Prostate gland (tissue), 2 donors: ENCODE measurements at regions not wholly inside any gene's neighbourhood (a gene's known extent, or its start where the extent isn't known, plus 50 kb on each side); places are given as distances from the start of the nearest gene placed in this dataset.

ENCODE experiments used
- DNase-seq: peaks from one replicate; pipeline ENCODE4 v3.0.0-alpha.2; 2019; ENCODE audit warnings: low spot score
- H3K27ac ChIP-seq, 2 donors: fragments of 200-600 bp; sonication (generic); 2 replicates each; pipeline ENCODE4 v1.5.1; 2017 to 2019
- H3K27me3 ChIP-seq: fragments of 200-600 bp; sonication (generic); replicated peaks from 2 replicates; pipeline ENCODE4 v1.5.1; 2019; ENCODE audit not compliant: insufficient read depth
- H3K36me3 ChIP-seq, 2 donors: fragments of 200-600 bp; sonication (generic); 1 replicate in 1 of 2; 2 replicates in 1 of 2; pipeline versions ENCODE4 v1.5.1 to v1.8.1; 2017 to 2019
- H3K4me1 ChIP-seq: fragments of 200-600 bp; sonication (generic); replicated peaks from 2 replicates; pipeline ENCODE4 v1.5.1; 2019
- H3K4me3 ChIP-seq, 2 donors: fragments of 200-600 bp; sonication (generic); 2 replicates each; pipeline ENCODE4 v1.5.1; 2017 to 2019
- H3K9me3 ChIP-seq: fragments of 200-600 bp; sonication (generic); 2 replicates; pipeline ENCODE4 v1.5.1; 2017
- CTCF ChIP-seq, 4 experiments: fragments of 200-600 bp in 2 of 4; fragments of 450-650 bp in 2 of 4; sonication (generic) in 2 of 4; IDR thresholded peaks; 1 replicate in 3 of 4; 2 replicates in 1 of 4; pipeline ENCODE4 v1.5.1; 2016 to 2019; ENCODE audit warnings: antibody characterized with exemption in 4 of 4, mild to moderate bottlenecking in 2 of 4, moderate library complexity in 2 of 4
- POLR2A ChIP-seq: fragments of 450-650 bp; IDR thresholded peaks from one replicate; pipeline ENCODE4 v1.6.1; 2016; ENCODE audit warnings: antibody characterized with exemption, mild to moderate bottlenecking
- POLR2AphosphoS5 ChIP-seq: sonication (generic); formaldehyde crosslinking; IDR thresholded peaks from one replicate; pipeline ENCODE4 v1.6.1; 2017; ENCODE audit warnings: antibody characterized with exemption
- whole genome bisulfite sequencing: methylation state at CpG from one replicate; pipeline ENCODE4 v1.1.5; 2018; 5-methylcytosine and 5-hydroxymethylcytosine counted together
- intact Hi-C: fragments of 100-400 bp; cut with DNase I; formaldehyde crosslinking; loops from one replicate; pipeline ENCODE4 v1.14.2; 2022

GRCh38 chr18:11380968-11381367 lies 228.4 kb upstream of the SLC35G4 start:
- H3K36me3 ChIP-seq, result no peaks in the 10 kb centered on the region
- 75% methylated on average over 3 of the region's 3 CpGs for WGBS
- no peak for DNase-seq
- no peak overlapping the region for H3K27ac ChIP-seq
- no peaks in the 10 kb centered on the region for H3K4me1 ChIP-seq
- intact Hi-C loops, result no loop called here
- no peak overlapping the region for H3K4me3 ChIP-seq
- no peaks in the 10 kb centered on the region for H3K27me3 ChIP-seq
- no peak for TF ChIP-seq POLR2A
- TF ChIP-seq CTCF (IDR thresholded peaks at IDR 0.05), result no peak
- TF ChIP-seq POLR2AphosphoS5, result no peak
- no peaks in the 10 kb centered on the region for H3K9me3 ChIP-seq

- H3K4me3 ChIP-seq, result no peak overlapping the region
- H3K36me3 ChIP-seq, result no peaks in the 10 kb centered on the region
- no peaks in the 10 kb centered on the region for H3K27me3 ChIP-seq
- no peaks in the 10 kb centered on the region for H3K9me3 ChIP-seq
- no peak overlapping the region for H3K27ac ChIP-seq
- TF ChIP-seq POLR2AphosphoS5, result no peak
- no peak for TF ChIP-seq POLR2A
- no peak for TF ChIP-seq CTCF (IDR thresholded peaks at IDR 0.05)
- WGBS, result 92% methylated on average over 10 of the region's 10 CpGs
- H3K4me1 ChIP-seq, result no peaks in the 10 kb centered on the region
- no peak for DNase-seq
- intact Hi-C loops, result no loop called here
Observed at GRCh38 chr18:11379660-11380059, 229.7 kb upstream of the SLC35G4 start.

GRCh38 chr18:11377766-11378540 lies 228.6 kb upstream of the PIEZO2 start:
- TF ChIP-seq POLR2AphosphoS5 (no peak), CTCF (IDR thresholded peaks at IDR 0.05) (no peak), POLR2A (no peak)

GRCh38 chr18:11372163-11372562 lies 222.8 kb upstream of the PIEZO2 start:
- Histone ChIP-seq H3K27ac (no peak overlapping the region), H3K27me3 (no peaks in the 10 kb centered on the region), H3K36me3 (no peaks in the 10 kb centered on the region), H3K4me1 (no peaks in the 10 kb centered on the region), H3K4me3 (no peak overlapping the region), H3K9me3 (no peaks in the 10 kb centered on the region)
- intact Hi-C loops, result no loop called here
- 74% methylated on average over 2 of the region's 2 CpGs for WGBS
- DNase-seq, result no peak
- TF ChIP-seq POLR2AphosphoS5, result no peak
- no peak for TF ChIP-seq CTCF (IDR thresholded peaks at IDR 0.05)
- TF ChIP-seq POLR2A, result no peak

More at GRCh38 chr18:11377766-11378540, 228.6 kb upstream of the PIEZO2 start:
- H3K27ac ChIP-seq, result no peak overlapping the region
- no peak for DNase-seq
- H3K36me3 ChIP-seq, result no peaks in the 10 kb centered on the region
- H3K4me3 ChIP-seq, result no peak overlapping the region
- H3K9me3 ChIP-seq, result no peaks in the 10 kb centered on the region
- intact Hi-C loops, result no loop called here
- no peaks in the 10 kb centered on the region for H3K27me3 ChIP-seq
- H3K4me1 ChIP-seq, result no peaks in the 10 kb centered on the region
- WGBS, result 94% methylated on average over 18 of the region's 18 CpGs

GRCh38 chr18:11369556-11369955 lies 220.2 kb upstream of the PIEZO2 start:
- WGBS, result 77% methylated on average over 7 of the region's 7 CpGs
- Histone ChIP-seq H3K27me3 (no peaks in the 10 kb centered on the region), H3K9me3 (no peaks in the 10 kb centered on the region), H3K27ac (no peak overlapping the region), H3K4me1 (no peaks in the 10 kb centered on the region), H3K4me3 (no peak overlapping the region), H3K36me3 (no peaks in the 10 kb centered on the region)
- TF ChIP-seq CTCF (IDR thresholded peaks at IDR 0.05) (no peak), POLR2AphosphoS5 (no peak), POLR2A (no peak)
- intact Hi-C loops, result no loop called here
- no peak for DNase-seq
